ENCODE measurements at regions not wholly inside any gene's neighbourhood (a gene's known extent, or its start where the extent isn't known, plus 50 kb on each side); places are given as distances from the start of the nearest gene placed in this dataset.

DNA sequence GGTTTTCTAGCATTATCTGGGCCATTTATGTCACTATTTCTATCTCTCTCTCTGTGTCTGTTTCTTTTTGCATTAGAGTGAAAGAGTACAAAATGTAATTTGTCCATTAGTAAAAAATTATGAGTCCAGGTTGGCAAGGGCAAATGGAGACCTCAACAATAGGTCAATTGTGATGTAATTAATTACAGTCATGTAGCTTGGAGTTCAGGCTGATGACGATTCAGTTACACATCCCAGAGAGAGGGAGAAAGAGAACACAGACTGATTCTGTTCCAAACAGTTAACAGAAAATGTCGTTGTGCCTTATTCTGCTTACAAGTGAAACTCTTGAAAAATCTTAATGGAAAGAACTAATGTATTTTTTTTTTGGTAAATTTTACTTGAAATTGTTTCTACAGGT, 83.3 kb downstream of the ATXN7L3B start:
- DNase-seq (no peak), ATAC-seq (no peak)
- Histone ChIP-seq H3K27ac (no peak overlapping the region), H3K9me3 (no peaks in the 10 kb centered on the region), H3K4me1 (no peaks in the 10 kb centered on the region), H3K27me3 (no peaks in the 10 kb centered on the region), H3K36me3 (no peaks in the 10 kb centered on the region), H3K4me3 (no peak overlapping the region)
- in situ Hi-C loops (cut with MboI; ENCODE audit: low sequenced_read_pairs in 4 of 4) (no loop called here), intact Hi-C loops (cut with DNase I; ENCODE audit: low total_unique reads) (no loop called here)
- TF ChIP-seq, protein P1, sequence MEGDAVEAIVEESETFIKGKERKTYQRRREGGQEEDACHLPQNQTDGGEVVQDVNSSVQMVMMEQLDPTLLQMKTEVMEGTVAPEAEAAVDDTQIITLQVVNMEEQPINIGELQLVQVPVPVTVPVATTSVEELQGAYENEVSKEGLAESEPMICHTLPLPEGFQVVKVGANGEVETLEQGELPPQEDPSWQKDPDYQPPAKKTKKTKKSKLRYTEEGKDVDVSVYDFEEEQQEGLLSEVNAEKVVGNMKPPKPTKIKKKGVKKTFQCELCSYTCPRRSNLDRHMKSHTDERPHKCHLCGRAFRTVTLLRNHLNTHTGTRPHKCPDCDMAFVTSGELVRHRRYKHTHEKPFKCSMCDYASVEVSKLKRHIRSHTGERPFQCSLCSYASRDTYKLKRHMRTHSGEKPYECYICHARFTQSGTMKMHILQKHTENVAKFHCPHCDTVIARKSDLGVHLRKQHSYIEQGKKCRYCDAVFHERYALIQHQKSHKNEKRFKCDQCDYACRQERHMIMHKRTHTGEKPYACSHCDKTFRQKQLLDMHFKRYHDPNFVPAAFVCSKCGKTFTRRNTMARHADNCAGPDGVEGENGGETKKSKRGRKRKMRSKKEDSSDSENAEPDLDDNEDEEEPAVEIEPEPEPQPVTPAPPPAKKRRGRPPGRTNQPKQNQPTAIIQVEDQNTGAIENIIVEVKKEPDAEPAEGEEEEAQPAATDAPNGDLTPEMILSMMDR (IDR thresholded peaks at IDR 0.05 in 4 of 5, conservative IDR thresholded peaks at IDR 0.05 in 1 of 5) = no peak
- TF ChIP-seq POLR2A (IDR thresholded peaks at IDR 0.05) = no peak

DNA sequence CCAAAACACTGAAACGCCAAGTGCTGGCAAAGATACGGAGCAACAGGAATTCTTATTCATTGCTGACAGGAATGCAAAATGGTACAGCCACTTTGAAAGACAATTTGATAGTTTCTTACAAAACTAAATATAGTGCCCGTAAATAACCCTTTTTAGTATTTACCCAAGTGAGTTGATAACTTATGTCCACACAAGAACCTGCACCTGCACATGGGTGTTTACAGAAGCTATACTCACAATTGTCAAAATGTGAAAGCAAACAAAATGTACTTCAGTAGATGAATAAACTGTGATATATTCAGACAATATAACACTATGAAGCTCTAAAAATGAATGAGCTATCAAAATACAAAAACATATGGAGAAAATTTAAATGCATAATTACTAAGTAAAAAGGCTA, 86.6 kb downstream of the ATXN7L3B start:
- ATAC-seq (no peak), DNase-seq (no peak)
- Histone ChIP-seq H3K27ac (no peak overlapping the region), H3K4me1 (no peaks in the 10 kb centered on the region), H3K4me3 (no peak overlapping the region), H3K9me3 (no peaks in the 10 kb centered on the region), H3K27me3 (no peaks in the 10 kb centered on the region), H3K36me3 (no peaks in the 10 kb centered on the region)
- intact Hi-C loops (cut with DNase I; ENCODE audit: low total_unique reads) = no loop called here
- TF ChIP-seq, protein P1 (IDR thresholded peaks at IDR 0.05 in 4 of 5, conservative IDR thresholded peaks at IDR 0.05 in 1 of 5) = no peak
- TF ChIP-seq POLR2A (IDR thresholded peaks at IDR 0.05) = no peak
- in situ Hi-C loops (cut with MboI; ENCODE audit: low sequenced_read_pairs in 4 of 4) = no loop called here

DNA sequence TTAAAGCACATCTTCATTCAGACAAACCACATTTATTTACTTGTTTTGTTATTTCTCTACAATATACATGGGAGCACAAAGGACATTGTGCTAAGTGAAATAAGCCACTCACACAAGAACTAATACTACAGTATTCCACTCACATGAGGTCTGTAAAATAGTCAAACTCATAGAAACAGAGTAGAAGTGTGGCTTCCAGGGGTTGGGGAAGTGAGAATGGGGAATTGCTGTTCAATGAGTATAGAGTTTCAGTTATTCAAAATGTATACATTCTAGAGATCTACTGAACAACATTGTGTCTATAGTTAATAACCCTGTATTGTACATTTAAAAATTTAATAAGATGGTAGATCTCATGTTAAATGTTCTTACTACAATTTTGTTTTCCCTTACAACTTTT, 88.8 kb downstream of the ATXN7L3B start:
- Histone ChIP-seq H3K9me3 (no peaks in the 10 kb centered on the region), H3K27me3 (no peaks in the 10 kb centered on the region), H3K4me3 (no peak overlapping the region), H3K4me1 (no peaks in the 10 kb centered on the region), H3K36me3 (no peaks in the 10 kb centered on the region), H3K27ac (no peak overlapping the region)
- TF ChIP-seq POLR2A (IDR thresholded peaks at IDR 0.05) = no peak
- TF ChIP-seq, protein P1 (IDR thresholded peaks at IDR 0.05 in 4 of 5, conservative IDR thresholded peaks at IDR 0.05 in 1 of 5) = no peak
- intact Hi-C loops (cut with DNase I; ENCODE audit: low total_unique reads) = no loop called here
- ATAC-seq (no peak), DNase-seq (no peak)
- in situ Hi-C loops (cut with MboI; ENCODE audit: low sequenced_read_pairs in 4 of 4) = no loop called here

DNA sequence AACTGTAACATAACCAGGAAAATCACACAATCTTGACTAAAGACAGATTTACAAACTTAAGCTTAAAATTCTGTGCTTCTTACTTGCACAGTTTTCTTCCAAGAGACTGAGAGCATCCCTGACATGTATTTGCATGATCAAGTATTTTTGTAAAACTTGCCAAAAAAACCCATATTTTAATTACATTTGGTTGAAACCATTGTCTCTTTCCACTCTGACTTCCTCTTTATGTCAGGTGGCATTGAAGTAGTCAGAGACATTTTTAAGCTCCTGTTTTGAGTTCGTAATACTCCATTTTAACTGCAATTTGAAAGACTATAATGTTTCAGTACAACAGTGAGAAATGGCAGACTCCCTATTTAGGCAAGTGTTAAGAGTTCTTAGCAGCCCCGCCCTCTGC, 103.6 kb downstream of the ATXN7L3B start:
- in situ Hi-C loops (cut with MboI; ENCODE audit: low sequenced_read_pairs in 4 of 4) = no loop called here
- TF ChIP-seq, protein P1 (IDR thresholded peaks at IDR 0.05 in 4 of 5, conservative IDR thresholded peaks at IDR 0.05 in 1 of 5) = no peak
- TF ChIP-seq POLR2A (IDR thresholded peaks at IDR 0.05) = no peak

DNA sequence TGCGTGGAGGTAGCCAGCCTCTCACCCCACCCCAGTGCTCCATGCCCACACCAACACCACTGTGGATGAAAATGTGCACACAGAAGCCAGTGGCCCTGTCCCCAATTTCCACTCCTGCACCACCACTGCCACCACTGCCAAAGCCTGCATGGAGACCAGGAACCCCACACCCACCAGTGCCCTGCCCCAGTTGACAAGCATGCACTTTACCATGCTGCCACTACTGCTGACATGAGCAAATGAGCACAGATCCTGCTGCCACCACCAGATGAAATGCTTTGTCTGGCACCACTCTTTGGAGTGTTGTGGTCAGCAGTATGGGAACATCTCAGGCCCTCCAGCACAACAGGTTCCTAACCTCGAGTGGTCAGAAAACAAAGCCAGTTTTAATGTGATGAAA, 104.1 kb downstream of the ATXN7L3B start:
- no peak for ATAC-seq
- H3K4me1 ChIP-seq = no peaks in the 10 kb centered on the region
- H3K27me3 ChIP-seq = no peaks in the 10 kb centered on the region
- intact Hi-C loops (cut with DNase I; ENCODE audit: low total_unique reads) = no loop called here
- H3K4me3 ChIP-seq = no peak overlapping the region
- no peak for TF ChIP-seq POLR2A (IDR thresholded peaks at IDR 0.05)
- TF ChIP-seq, protein P1 (IDR thresholded peaks at IDR 0.05 in 4 of 5, conservative IDR thresholded peaks at IDR 0.05 in 1 of 5) = no peak
- H3K27ac ChIP-seq = no peak overlapping the region
- in situ Hi-C loops (cut with MboI; ENCODE audit: low sequenced_read_pairs in 4 of 4) = no loop called here
- H3K9me3 ChIP-seq = no peaks in the 10 kb centered on the region
- no peaks in the 10 kb centered on the region for H3K36me3 ChIP-seq
- no peak for DNase-seq

More for the DNA sequence above, 103.6 kb downstream of the ATXN7L3B start:
- Histone ChIP-seq H3K27me3 (no peaks in the 10 kb centered on the region), H3K9me3 (no peaks in the 10 kb centered on the region), H3K27ac (no peak overlapping the region), H3K36me3 (no peaks in the 10 kb centered on the region), H3K4me1 (no peaks in the 10 kb centered on the region), H3K4me3 (no peak overlapping the region)
- DNase-seq (no peak), ATAC-seq (no peak)
- intact Hi-C loops (cut with DNase I; ENCODE audit: low total_unique reads) = no loop called here

All from gastrocnemius medialis (tissue), 4 donors.